CD8-positive, alpha-beta memory T cell (primary cell): ENCODE measurements at regions not wholly inside any gene's neighbourhood (a gene's known extent, or its start where the extent isn't known, plus 50 kb on each side); places are given as distances from the start of the nearest gene placed in this dataset.

Experiments
- CTCF ChIA-PET: fragments of 350-600 bp; sonication (Branson Sonifier 250); formaldehyde crosslinking; loops from one replicate; lab custom pipeline; 2021; ENCODE audit warnings: antibody characterized with exemption; lab: Charles Lee
- POLR2A ChIA-PET: fragments of 350-600 bp; sonication (Branson Sonifier 250); formaldehyde crosslinking; loops from one replicate; lab custom pipeline; 2021; ENCODE audit warnings: antibody characterized with exemption; lab: Charles Lee
- DNase-seq, 5 donors: peaks; one replicate each; pipeline versions ENCODE4 v3.0.0 to v3.0.0-alpha.2; 2020 to 2022; ENCODE audit warnings: mixed read lengths in 1 of 5
- H3K27ac ChIP-seq: one replicate; pipeline ENCODE4 v1.7.0; 2013; ENCODE audit warnings: low read depth, mild to moderate bottlenecking, low read length, moderate library complexity
- H3K27me3 ChIP-seq: 2 replicates; pipeline ENCODE4 v1.7.0; 2013; ENCODE audit warnings: low read length, mild to moderate bottlenecking; ENCODE audit not compliant: insufficient read depth, poor library complexity, severe bottlenecking
- H3K36me3 ChIP-seq: 2 replicates; pipeline ENCODE4 v1.7.0; 2013; ENCODE audit warnings: mild to moderate bottlenecking, low read length, moderate library complexity; ENCODE audit not compliant: insufficient read depth
- H3K4me1 ChIP-seq: 2 replicates; pipeline ENCODE4 v1.7.0; 2013; ENCODE audit warnings: mild to moderate bottlenecking, low read length, moderate library complexity; ENCODE audit not compliant: insufficient read depth
- H3K4me3 ChIP-seq: 2 replicates; pipeline ENCODE4 v1.7.0; 2013; ENCODE audit warnings: mild to moderate bottlenecking, low read length
- H3K9me3 ChIP-seq: 2 replicates; pipeline ENCODE4 v1.7.0; 2013; ENCODE audit warnings: mild to moderate bottlenecking, low read length
- H3K27ac Mint-ChIP-seq, 8 donors: one replicate each; pipeline ENCODE4 v1.8.0; 2020 to 2021; ENCODE audit warnings: mixed read lengths in 8 of 8, mild to moderate bottlenecking in 6 of 8, inconsistent platforms in 3 of 8, moderate library complexity in 3 of 8
- H3K27me3 Mint-ChIP-seq, 2 donors: one replicate each; pipeline ENCODE4 v1.8.0; 2020 to 2021; ENCODE audit warnings: mixed read lengths in 2 of 2, mild to moderate bottlenecking in 1 of 2, moderate library complexity in 1 of 2
- H3K36me3 Mint-ChIP-seq, 3 donors: one replicate each; pipeline ENCODE4 v1.8.0; 2020 to 2021; ENCODE audit warnings: mixed read lengths in 3 of 3, inconsistent platforms in 1 of 3, mild to moderate bottlenecking in 1 of 3
- H3K4me1 Mint-ChIP-seq, 3 donors: one replicate each; pipeline ENCODE4 v1.8.0; 2020 to 2021; ENCODE audit warnings: mixed read lengths in 3 of 3, inconsistent platforms in 1 of 3, mild to moderate bottlenecking in 1 of 3
- H3K4me3 Mint-ChIP-seq, 7 donors: one replicate each; pipeline ENCODE4 v1.8.0; 2020 to 2021; ENCODE audit warnings: mixed read lengths in 7 of 7, mild to moderate bottlenecking in 6 of 7, moderate library complexity in 4 of 7, inconsistent platforms in 2 of 7
- H3K9me3 Mint-ChIP-seq, 5 donors: one replicate each; pipeline ENCODE4 v1.8.0; 2020 to 2022; ENCODE audit warnings: mixed read lengths in 5 of 5, mild to moderate bottlenecking in 3 of 5, moderate library complexity in 2 of 5, inconsistent platforms in 1 of 5

DNA sequence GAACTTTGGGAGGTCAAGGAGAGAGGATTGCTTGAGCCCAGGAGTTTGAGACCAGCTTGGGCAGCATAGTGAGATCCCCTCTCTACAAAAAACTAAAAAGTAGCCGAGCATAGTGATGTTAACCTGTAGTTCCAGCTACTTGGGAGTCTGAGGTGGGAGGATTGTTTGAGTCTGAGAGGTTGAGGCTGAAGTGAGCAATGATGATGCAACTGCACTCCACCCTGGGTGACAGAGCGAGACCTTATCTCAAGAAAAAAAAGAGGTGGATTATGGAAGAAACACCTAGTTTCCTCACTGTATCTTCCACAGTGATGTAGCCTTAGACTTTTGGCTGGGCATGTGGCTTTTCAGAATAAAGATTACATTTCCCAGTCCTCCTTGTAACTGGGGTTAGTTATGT is 237.2 kb upstream of the SPRED2 start:
- H3K9me3 ChIP-seq: no peaks in the 10 kb centered on the region
- Mint-ChIP-seq H3K36me3 (no peaks in the 10 kb centered on the region), H3K9me3 (peaks cover 3 to 16% (median 10%) of the 10 kb centered on the region in 5 donors), H3K4me3 (no peak overlapping the region), H3K27me3 (peaks cover 2 to 13% of the 10 kb centered on the region in 2 donors), H3K27ac (no peak overlapping the region), H3K4me1 (no peaks in the 10 kb centered on the region)
- no peaks in the 10 kb centered on the region for H3K36me3 ChIP-seq
- CTCF ChIA-PET: no interaction called here
- POLR2A ChIA-PET: no interaction called here
- DNase-seq: no peak
- no peak overlapping the region for H3K4me3 ChIP-seq
- no peak overlapping the region for H3K27ac ChIP-seq
- no peaks in the 10 kb centered on the region for H3K27me3 ChIP-seq
- H3K4me1 ChIP-seq: no peaks in the 10 kb centered on the region

- H3K36me3 ChIP-seq: no peaks in the 10 kb centered on the region
- Mint-ChIP-seq H3K27ac (no peak overlapping the region), H3K27me3 (peaks cover 2 to 13% of the 10 kb centered on the region in 2 donors), H3K4me1 (no peaks in the 10 kb centered on the region), H3K9me3 (peaks cover 3 to 16% (median 10%) of the 10 kb centered on the region in 5 donors), H3K4me3 (no peak overlapping the region), H3K36me3 (no peaks in the 10 kb centered on the region)
- no peaks in the 10 kb centered on the region for H3K4me1 ChIP-seq
- no peak for DNase-seq
- no peaks in the 10 kb centered on the region for H3K27me3 ChIP-seq
- no peak overlapping the region for H3K27ac ChIP-seq
- H3K9me3 ChIP-seq: no peaks in the 10 kb centered on the region
- POLR2A ChIA-PET: no interaction called here
- H3K4me3 ChIP-seq: no peak overlapping the region
- CTCF ChIA-PET: no interaction called here
Observed at GRCh38 chr2:65668744-65669143, 236.3 kb upstream of the SPRED2 start.

- no peak overlapping the region for H3K4me3 Mint-ChIP-seq
- H3K36me3 ChIP-seq: no peaks in the 10 kb centered on the region
- CTCF ChIA-PET: no interaction called here
- H3K27me3 ChIP-seq: no peaks in the 10 kb centered on the region
- no peak overlapping the region for H3K27ac ChIP-seq
- no peaks in the 10 kb centered on the region for H3K9me3 ChIP-seq
- no peaks in the 10 kb centered on the region for H3K36me3 Mint-ChIP-seq
- H3K27me3 Mint-ChIP-seq: peaks cover 2 to 14% of the 10 kb centered on the region in 2 donors
- POLR2A ChIA-PET: no interaction called here
- H3K27ac Mint-ChIP-seq: peak overlapping the region in 1 of 8 donors; percentile 58
- H3K4me1 ChIP-seq: no peaks in the 10 kb centered on the region
- H3K4me1 Mint-ChIP-seq: no peaks in the 10 kb centered on the region
- H3K4me3 ChIP-seq: no peak overlapping the region
- peaks cover 3 to 16% (median 10%) of the 10 kb centered on the region in 5 donors for H3K9me3 Mint-ChIP-seq
- DNase-seq: no peak
Observed at GRCh38 chr2:65666156-65666725, 233.8 kb upstream of the SPRED2 start.

DNA sequence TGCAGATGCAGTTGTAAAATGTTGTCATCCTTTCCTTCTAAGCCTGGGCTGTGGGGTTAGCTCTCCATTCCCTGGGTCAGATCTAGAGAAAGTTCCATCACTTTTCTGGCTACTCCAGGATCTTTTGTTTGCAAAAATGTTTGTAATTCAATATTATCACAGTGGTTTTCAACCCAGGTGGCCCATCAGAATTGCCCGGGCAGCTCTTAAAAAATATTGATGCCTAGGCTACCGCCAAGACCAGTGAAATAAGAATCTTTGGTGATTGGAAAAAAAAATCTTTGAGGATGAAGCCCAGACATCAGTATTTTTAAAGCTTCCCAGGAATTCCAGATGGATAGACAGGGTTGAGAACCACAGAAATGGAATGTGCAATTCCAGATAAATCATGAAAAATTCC is 232.5 kb upstream of the SPRED2 start:
- no peak overlapping the region for H3K27ac Mint-ChIP-seq
- CTCF ChIA-PET: no interaction called here
- no peak for DNase-seq
- no peaks in the 10 kb centered on the region for H3K36me3 ChIP-seq
- H3K9me3 Mint-ChIP-seq: peaks cover 3 to 16% (median 10%) of the 10 kb centered on the region in 5 donors
- POLR2A ChIA-PET: no interaction called here
- H3K4me3 ChIP-seq: no peak overlapping the region
- no peaks in the 10 kb centered on the region for H3K36me3 Mint-ChIP-seq
- H3K4me3 Mint-ChIP-seq: no peak overlapping the region
- H3K4me1 Mint-ChIP-seq: no peaks in the 10 kb centered on the region
- H3K9me3 ChIP-seq: no peaks in the 10 kb centered on the region
- H3K27me3 ChIP-seq: no peaks in the 10 kb centered on the region
- peaks cover 2 to 15% of the 10 kb centered on the region in 2 donors for H3K27me3 Mint-ChIP-seq
- H3K27ac ChIP-seq: no peak overlapping the region
- H3K4me1 ChIP-seq: no peaks in the 10 kb centered on the region

GRCh38 chr2:65663831-65664407 is 231.5 kb upstream of the SPRED2 start:
- no peaks in the 10 kb centered on the region for H3K9me3 ChIP-seq
- H3K36me3 Mint-ChIP-seq: no peaks in the 10 kb centered on the region
- H3K27ac ChIP-seq: no peak overlapping the region
- H3K9me3 Mint-ChIP-seq: peaks cover 3 to 10% (median 6%) of the 10 kb centered on the region in 5 donors
- H3K36me3 ChIP-seq: no peaks in the 10 kb centered on the region
- H3K27me3 ChIP-seq: no peaks in the 10 kb centered on the region
- POLR2A ChIA-PET: no interaction called here
- H3K4me1 Mint-ChIP-seq: no peaks in the 10 kb centered on the region
- no peaks in the 10 kb centered on the region for H3K4me1 ChIP-seq
- DNase-seq: no peak
- H3K27ac Mint-ChIP-seq: no peak overlapping the region
- H3K4me3 ChIP-seq: no peak overlapping the region
- peaks cover under 1 to 19% of the 10 kb centered on the region in 2 donors for H3K27me3 Mint-ChIP-seq
- H3K4me3 Mint-ChIP-seq: no peak overlapping the region
- CTCF ChIA-PET: no interaction called here

GRCh38 chr2:65662654-65663432 is 230.4 kb upstream of the SPRED2 start:
- POLR2A ChIA-PET: no interaction called here
- CTCF ChIA-PET: no interaction called here
- no peaks in the 10 kb centered on the region for H3K9me3 Mint-ChIP-seq

GRCh38 chr2:65661980-65662653 is 229.7 kb upstream of the SPRED2 start:
- Histone ChIP-seq H3K4me1 (no peaks in the 10 kb centered on the region), H3K27ac (no peak overlapping the region), H3K4me3 (no peak overlapping the region), H3K27me3 (no peaks in the 10 kb centered on the region), H3K9me3 (no peaks in the 10 kb centered on the region), H3K36me3 (no peaks in the 10 kb centered on the region)
- ChIA-PET CTCF (no interaction called here), POLR2A (no interaction called here)
- peaks cover 0 to 21% of the 10 kb centered on the region in 2 donors for H3K27me3 Mint-ChIP-seq
- H3K27ac Mint-ChIP-seq: no peak overlapping the region
- H3K4me1 Mint-ChIP-seq: no peaks in the 10 kb centered on the region
- DNase-seq: no peak
- no peak overlapping the region for H3K4me3 Mint-ChIP-seq
- H3K9me3 Mint-ChIP-seq: no peaks in the 10 kb centered on the region
- H3K36me3 Mint-ChIP-seq: no peaks in the 10 kb centered on the region

More at GRCh38 chr2:65662654-65663432, 230.4 kb upstream of the SPRED2 start:
- Mint-ChIP-seq H3K36me3 (no peaks in the 10 kb centered on the region), H3K27me3 (peaks cover 0 to 21% of the 10 kb centered on the region in 2 donors), H3K4me3 (no peak overlapping the region), H3K4me1 (no peaks in the 10 kb centered on the region), H3K27ac (no peak overlapping the region)
- Histone ChIP-seq H3K27ac (no peak overlapping the region), H3K36me3 (no peaks in the 10 kb centered on the region), H3K27me3 (no peaks in the 10 kb centered on the region), H3K9me3 (no peaks in the 10 kb centered on the region), H3K4me3 (no peak overlapping the region), H3K4me1 (no peaks in the 10 kb centered on the region)
- no peak for DNase-seq

DNA sequence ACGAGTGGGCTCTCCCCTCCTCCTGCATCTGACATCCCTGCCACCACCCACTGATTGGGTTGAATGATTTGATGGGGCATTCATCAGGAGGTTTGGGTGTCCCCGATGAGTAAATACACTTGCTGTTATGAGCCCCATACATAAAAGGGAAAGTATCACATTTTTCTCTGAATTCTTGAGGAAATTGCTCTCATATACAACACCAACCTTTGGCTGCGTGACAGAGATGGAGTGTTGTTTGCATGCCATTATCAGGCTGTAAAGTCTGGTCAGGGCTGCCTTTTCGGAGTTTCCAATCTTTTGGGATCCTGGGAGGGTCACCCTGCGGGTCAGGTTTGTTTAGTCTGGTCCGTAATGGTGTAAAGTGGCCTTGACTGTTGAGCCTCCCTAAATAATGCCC is 227.9 kb upstream of the SPRED2 start:
- H3K36me3 Mint-ChIP-seq: no peaks in the 10 kb centered on the region
- Histone ChIP-seq H3K9me3 (no peaks in the 10 kb centered on the region), H3K27ac (no peak overlapping the region), H3K4me3 (no peak overlapping the region), H3K36me3 (no peaks in the 10 kb centered on the region), H3K4me1 (no peaks in the 10 kb centered on the region), H3K27me3 (no peaks in the 10 kb centered on the region)
- ChIA-PET POLR2A (no interaction called here), CTCF (no interaction called here)
- H3K4me3 Mint-ChIP-seq: no peak overlapping the region
- H3K27me3 Mint-ChIP-seq: peaks cover 0 to 27% of the 10 kb centered on the region in 2 donors
- no peaks in the 10 kb centered on the region for H3K9me3 Mint-ChIP-seq
- H3K27ac Mint-ChIP-seq: no peak overlapping the region
- no peak for DNase-seq
- H3K4me1 Mint-ChIP-seq: no peaks in the 10 kb centered on the region
